OCI-LY7 (cell line): ENCODE measurements at regions not wholly inside any gene's neighbourhood (a gene's known extent, or its start where the extent isn't known, plus 50 kb on each side); places are given as distances from the start of the nearest gene placed in this dataset.

ENCODE experiments used
- BruUV-seq: library from RNA; stranded (reverse); fragments of 400-500 nt; replicated peaks from 2 replicates; lab custom pipeline; 2021; lab: Mats Ljungman, UMichigan
- CTCF ChIA-PET: fragments of 300-600 bp; sonication (Branson Sonifier 250); formaldehyde crosslinking; loops from one replicate; lab custom pipeline; 2022; ENCODE audit warnings: antibody characterized with exemption; ENCODE audit not compliant: unreplicated experiment; lab: Charles Lee
- POLR2A ChIA-PET: fragments of 300-600 bp; sonication (Branson Sonifier 250); formaldehyde crosslinking; loops from one replicate; lab custom pipeline; 2022; ENCODE audit warnings: antibody characterized with exemption; lab: Charles Lee
- DNase-seq: peaks from one replicate; pipeline ENCODE4 v3.0.0-alpha.2; 2015; ENCODE audit warnings: low spot score
- H2AFZ ChIP-seq: fragments of 200-600 bp; sonication (generic), shearing (Covaris generic); 2 replicates; pipeline ENCODE4 v1.6.1; 2014; ENCODE audit warnings: mild to moderate bottlenecking, antibody characterized with exemption, low read length, moderate library complexity
- H3K27ac ChIP-seq: fragments of 200-600 bp; sonication (generic); 2 replicates; pipeline ENCODE4 v1.5.1; 2014; ENCODE audit warnings: mixed run types, low read depth, mild to moderate bottlenecking, moderate library complexity, low read length, inconsistent platforms; ENCODE audit not compliant: poor library complexity, severe bottlenecking
- H3K36me3 ChIP-seq: fragments of 200-600 bp; sonication (generic); 2 replicates; pipeline ENCODE4 v1.6.1; 2014; ENCODE audit warnings: mild to moderate bottlenecking, antibody characterized with exemption, low read length, moderate library complexity, mixed read lengths; ENCODE audit not compliant: insufficient read depth
- H3K4me1 ChIP-seq: fragments of 200-600 bp; sonication (generic); 2 replicates; pipeline ENCODE4 v1.5.1; 2014; ENCODE audit warnings: mild to moderate bottlenecking, low read length; ENCODE audit not compliant: insufficient read depth, poor library complexity, severe bottlenecking
- H3K4me2 ChIP-seq: fragments of 200-600 bp; sonication (generic); 2 replicates; pipeline ENCODE4 v1.6.1; 2014; ENCODE audit warnings: mild to moderate bottlenecking, low read length
- H3K4me3 ChIP-seq: fragments of 200-600 bp; sonication (generic); 2 replicates; pipeline ENCODE4 v1.5.1; 2014; ENCODE audit warnings: mild to moderate bottlenecking, low read depth, low read length; ENCODE audit not compliant: poor library complexity, severe bottlenecking
- H3K79me2 ChIP-seq: fragments of 200-600 bp; sonication (generic); 2 replicates; pipeline ENCODE4 v1.6.1; 2016; ENCODE audit warnings: low read depth, mild to moderate bottlenecking, low read length, moderate library complexity, mixed read lengths; ENCODE audit not compliant: insufficient read depth
- H3K9me2 ChIP-seq: fragments of 200-600 bp; sonication (generic); 2 replicates; pipeline ENCODE4 v1.6.1; 2016; ENCODE audit warnings: mild to moderate bottlenecking, low read length, mixed read lengths; ENCODE audit not compliant: insufficient read depth
- H3K9me3 ChIP-seq: fragments of 200-600 bp; sonication (generic); 2 replicates; pipeline ENCODE4 v1.6.1; 2014; ENCODE audit warnings: mild to moderate bottlenecking, mixed run types, low read length, mixed read lengths
- H4K20me1 ChIP-seq: fragments of 200-600 bp; sonication (generic); 2 replicates; pipeline ENCODE4 v1.6.1; 2014; ENCODE audit warnings: mild to moderate bottlenecking, antibody characterized with exemption, low read length, moderate library complexity, mixed read lengths; ENCODE audit not compliant: insufficient read depth
- CTCF ChIP-seq: fragments of 200-600 bp; sonication (generic); conservative IDR thresholded peaks from 2 replicates; pipeline ENCODE4 v1.5.1; 2014; ENCODE audit warnings: mild to moderate bottlenecking, antibody characterized with exemption, low read length, moderate library complexity, mixed read lengths
- EZH2phosphoT487 ChIP-seq: fragments of 200-600 bp; sonication (generic); IDR thresholded peaks from 2 replicates; pipeline ENCODE4 v1.6.1; 2018; ENCODE audit warnings: low read depth, borderline replicate concordance, mild to moderate bottlenecking, mixed run types, antibody characterized with exemption, low read length, moderate library complexity, mixed read lengths
- intact Hi-C: fragments of 100-400 bp; cut with micrococcal nuclease; formaldehyde crosslinking; loops from one replicate; pipeline ENCODE4 v1.10.0; 2022; ENCODE audit not compliant: unreplicated experiment

- H3K9me3 ChIP-seq, result no peaks in the 10 kb centered on the region
- intact Hi-C loops, result no loop called here
- no TSS peak for BruUV-seq
- H3K4me3 ChIP-seq, result no peak overlapping the region
- TF ChIP-seq CTCF, result no peak
- TF ChIP-seq EZH2phosphoT487, result no peak
- H4K20me1 ChIP-seq, result no peaks in the 10 kb centered on the region
- no peaks in the 10 kb centered on the region for H3K79me2 ChIP-seq
- H3K36me3 ChIP-seq, result no peaks in the 10 kb centered on the region
- H3K4me2 ChIP-seq, result no peak overlapping the region
- CTCF ChIA-PET, result no interaction called here
- POLR2A ChIA-PET, result no interaction called here
- no peaks in the 10 kb centered on the region for H3K4me1 ChIP-seq
- H3K27ac ChIP-seq, result no peak overlapping the region
- H3K9me2 ChIP-seq, result no peaks in the 10 kb centered on the region
- H2AFZ ChIP-seq, result no peak overlapping the region
- no peak for DNase-seq
Observed at GRCh38 chr12:28865776-28866175, 283.3 kb upstream of the FAR2 start.

- Histone ChIP-seq H3K4me2 (no peak overlapping the region), H3K4me3 (no peak overlapping the region), H3K9me2 (no peaks in the 10 kb centered on the region), H2AFZ (no peak overlapping the region), H3K9me3 (no peaks in the 10 kb centered on the region), H4K20me1 (no peaks in the 10 kb centered on the region), H3K4me1 (no peaks in the 10 kb centered on the region), H3K27ac (no peak overlapping the region), H3K36me3 (no peaks in the 10 kb centered on the region), H3K79me2 (no peaks in the 10 kb centered on the region)
- no peak for DNase-seq
- TF ChIP-seq EZH2phosphoT487 (no peak), CTCF (no peak)
- CTCF ChIA-PET, result no interaction called here
- no TSS peak for BruUV-seq
- POLR2A ChIA-PET, result interaction anchor here (1.0 kb wide), 1 partner anchor 11 kb away, joined by 3 read pairs; no protein-coding TSS in a partner anchor
- intact Hi-C loops, result no loop called here
Observed at GRCh38 chr12:28866296-28866695, 282.8 kb upstream of the FAR2 start.

GRCh38 chr12:28866715-28867503 lies 282.2 kb upstream of the FAR2 start:
- ChIA-PET CTCF (no interaction called here), POLR2A (interaction anchor here (1.0 kb wide), 1 partner anchor 11 kb away, joined by 3 read pairs; no protein-coding TSS in a partner anchor)
- H3K4me1 ChIP-seq, result no peaks in the 10 kb centered on the region
- H2AFZ ChIP-seq, result no peak overlapping the region
- H4K20me1 ChIP-seq, result no peaks in the 10 kb centered on the region
- TF ChIP-seq CTCF (no peak), EZH2phosphoT487 (no peak)
- H3K4me2 ChIP-seq, result no peak overlapping the region
- H3K79me2 ChIP-seq, result no peaks in the 10 kb centered on the region
- no peak overlapping the region for H3K27ac ChIP-seq
- intact Hi-C loops, result no loop called here
- H3K9me3 ChIP-seq, result no peaks in the 10 kb centered on the region
- H3K4me3 ChIP-seq, result no peak overlapping the region
- no peak for DNase-seq
- no TSS peak for BruUV-seq
- no peaks in the 10 kb centered on the region for H3K9me2 ChIP-seq
- H3K36me3 ChIP-seq, result no peaks in the 10 kb centered on the region
